ENCODE measurements at regions not wholly inside any gene's neighbourhood (a gene's known extent, or its start where the extent isn't known, plus 50 kb on each side); places are given as distances from the start of the nearest gene placed in this dataset.

GRCh38 chr1:70866542-70867264 is 180.9 kb downstream of the PTGER3 start (continued):
- TF ChIP-seq REST (IDR thresholded peaks at IDR 0.05; ENCODE audit: borderline replicate concordance) (peak; percentile 24; the same call in 1 of the 2 replicates), REST (CRISPR knock-in tag; IDR thresholded peaks at IDR 0.05; ENCODE audit: low read depth) (no peak), RAD21 (CRISPR knock-in tag; conservative IDR thresholded peaks at IDR 0.05 in 1 of 2, IDR thresholded peaks at IDR 0.05 in 1 of 2) (peak; percentile 47 to 51; a peak in 3 of 4 replicates)

All from K562 (cell line).